Cerebellar cortex (tissue), 1 donor: ENCODE measurements at regions not wholly inside any gene's neighbourhood (a gene's known extent, or its start where the extent isn't known, plus 50 kb on each side); places are given as distances from the start of the nearest gene placed in this dataset.

ENCODE experiments used
- DNase-seq: peaks from one replicate; pipeline ENCODE4 v3.0.0-alpha.2; 2015; ENCODE audit warnings: low spot score

DNA sequence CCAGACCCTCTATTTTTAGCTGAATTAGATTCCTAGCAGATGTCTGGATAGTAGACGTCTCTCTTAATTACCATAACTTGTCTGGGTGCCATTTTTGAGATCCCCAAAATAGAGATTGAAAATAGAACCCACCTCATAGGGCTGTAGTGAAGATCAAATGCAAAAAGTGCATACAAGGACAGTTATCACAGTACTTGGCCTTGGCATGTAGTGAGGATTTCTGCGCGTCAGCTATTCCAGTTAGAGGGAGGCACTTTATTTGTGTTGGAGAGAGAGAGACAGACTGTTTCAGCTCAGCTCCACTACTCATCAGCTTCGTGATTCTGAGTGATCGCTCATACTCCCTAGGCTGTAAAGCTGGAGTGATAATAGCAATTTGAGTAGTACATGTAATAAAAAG is 59.6 kb upstream of the CDH13 start:
- DNase-seq: no peak

DNA sequence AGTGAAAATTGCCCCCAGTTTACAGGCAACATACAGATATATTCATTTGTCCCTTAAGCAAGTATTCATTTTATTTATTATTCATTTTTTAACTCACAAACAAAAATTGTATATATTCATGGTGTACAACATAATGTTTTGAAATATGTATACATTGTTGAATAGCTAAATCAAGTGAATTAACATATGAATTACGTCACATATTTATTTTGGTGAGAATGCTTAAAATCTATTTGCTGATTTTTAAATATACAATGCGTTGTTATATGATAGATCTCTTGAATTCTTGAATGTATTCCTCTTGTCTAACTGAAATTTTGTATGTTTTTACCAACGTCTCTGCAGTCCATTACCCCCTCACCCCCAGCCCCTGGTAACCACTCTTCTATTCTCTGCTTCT is 63.4 kb upstream of the CDH13 start:
- DNase-seq: no peak

DNA sequence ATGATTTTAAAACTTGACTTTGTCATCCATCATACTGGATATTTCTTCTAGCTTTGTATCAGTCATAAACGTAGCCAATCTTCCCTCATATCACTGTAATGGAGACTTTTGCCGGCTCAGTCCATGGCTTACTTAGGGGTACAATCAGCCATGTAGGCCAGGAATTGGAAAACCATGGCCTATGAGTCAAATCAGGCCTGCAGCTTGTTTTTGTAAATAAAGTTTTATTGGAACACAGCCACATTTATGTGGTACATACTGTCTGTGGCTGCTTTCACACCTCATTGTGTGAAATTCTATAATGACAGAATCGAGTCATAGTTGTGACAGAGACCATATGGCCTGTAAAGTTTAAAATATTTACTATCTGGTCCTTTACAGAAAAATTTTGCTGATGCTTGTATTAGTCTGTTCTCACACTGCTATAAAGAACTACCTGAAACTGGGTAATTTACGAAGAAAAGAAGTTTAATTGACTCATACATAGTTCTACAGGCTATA is 64.5 kb upstream of the CDH13 start:
- no peak for DNase-seq

GRCh38 chr16:82560805-82561325 is 65.9 kb upstream of the CDH13 start:
- no peak for DNase-seq

DNA sequence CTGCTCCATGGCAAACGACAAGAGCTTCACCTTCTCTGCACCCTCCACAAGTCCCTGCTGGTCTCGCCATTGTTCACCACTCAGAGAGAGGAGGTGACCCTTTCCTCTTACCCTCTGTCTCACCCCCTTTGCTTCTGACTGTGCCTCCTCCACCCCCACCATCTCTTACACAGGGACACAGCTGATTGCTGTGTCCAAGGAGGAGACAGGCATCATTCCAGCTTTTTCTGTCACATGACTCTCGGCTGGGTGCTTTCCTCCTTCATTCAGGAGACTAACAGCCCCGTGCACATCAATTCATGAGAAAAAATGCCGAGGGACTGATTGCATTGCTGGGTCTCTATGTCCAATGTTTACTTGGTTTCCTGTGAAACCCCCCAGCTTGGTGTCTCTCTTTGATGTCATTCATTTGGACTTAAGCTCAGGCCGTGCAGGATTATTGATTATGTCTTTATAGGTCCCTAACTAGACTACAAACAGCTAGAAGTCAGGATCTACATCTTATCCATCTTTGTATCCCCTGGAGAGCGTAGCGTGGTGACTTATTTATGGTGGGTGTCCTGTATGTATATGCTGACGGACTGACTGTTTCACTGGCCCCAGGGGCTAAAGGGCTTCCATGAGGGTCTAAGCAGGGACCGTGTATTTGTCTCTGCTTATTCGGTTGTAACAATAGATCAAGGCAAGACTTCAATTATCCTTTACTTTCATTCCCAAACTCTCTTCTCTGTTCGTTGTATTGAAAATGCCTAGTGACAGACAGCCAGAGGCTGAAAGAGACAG is 82.2 kb upstream of the CDH13 start:
- DNase-seq: no peak

DNA sequence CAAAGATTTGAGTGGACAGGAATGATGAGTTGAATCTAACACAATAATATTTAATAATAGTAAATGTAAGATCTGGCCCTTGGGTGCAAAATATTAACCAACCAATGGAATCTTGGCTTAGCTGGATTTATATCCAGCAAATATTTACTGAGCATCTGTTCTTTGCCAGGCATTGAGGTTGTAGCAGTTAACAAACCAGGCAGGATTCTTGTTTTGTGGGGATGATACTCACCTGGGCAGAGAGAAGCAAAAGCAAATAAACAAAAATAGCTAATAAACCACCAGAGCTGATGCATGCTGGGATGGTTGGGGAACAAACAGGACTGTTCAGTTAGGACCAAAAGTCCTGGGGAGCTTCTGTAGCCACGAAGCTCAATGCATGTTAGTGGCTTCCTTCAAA is 84.1 kb upstream of the CDH13 start:
- no peak for DNase-seq

DNA sequence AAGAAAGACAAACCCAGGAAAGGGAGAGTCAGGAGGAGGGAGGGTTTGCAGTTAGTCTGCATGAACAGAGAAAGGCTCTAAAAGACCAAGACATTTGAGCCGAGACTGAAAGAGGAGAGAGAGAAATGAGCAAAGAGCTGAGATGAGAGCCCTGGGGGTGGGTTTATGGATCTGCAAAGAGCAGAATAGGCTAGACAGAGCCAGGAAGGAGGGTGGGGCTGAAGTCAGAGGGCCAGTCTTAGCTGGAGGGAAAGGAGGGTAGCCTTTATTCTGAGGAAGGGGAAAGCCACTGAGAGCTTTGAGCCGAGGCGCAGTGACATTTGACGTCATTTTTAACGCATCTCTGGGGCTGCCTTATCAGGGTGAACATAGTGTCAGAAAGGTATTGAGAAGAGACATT is 85.7 kb upstream of the CDH13 start:
- no peak for DNase-seq

DNA sequence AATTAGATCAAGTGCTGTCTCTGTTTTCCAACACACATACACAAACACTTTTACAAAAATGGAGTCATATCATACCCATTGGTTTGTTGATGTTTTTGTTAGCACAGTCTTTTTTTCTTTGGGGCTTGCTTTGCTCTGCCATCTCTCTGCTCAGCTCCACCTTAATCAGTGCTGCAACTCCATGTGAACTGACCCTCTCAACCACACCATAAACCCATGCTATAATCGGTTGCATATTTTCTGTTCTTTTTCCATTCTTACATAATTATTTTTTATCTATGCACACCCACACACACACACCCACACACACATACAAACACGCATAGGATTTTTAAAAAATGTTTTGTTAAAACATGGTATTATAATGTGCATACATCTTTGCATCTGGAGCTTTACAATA is 91.0 kb upstream of the CDH13 start:
- no peak for DNase-seq

GRCh38 chr16:82535262-82535661 is 91.5 kb upstream of the CDH13 start:
- DNase-seq: no peak

GRCh38 chr16:82533189-82533588 is 93.6 kb upstream of the CDH13 start:
- no peak for DNase-seq

DNA sequence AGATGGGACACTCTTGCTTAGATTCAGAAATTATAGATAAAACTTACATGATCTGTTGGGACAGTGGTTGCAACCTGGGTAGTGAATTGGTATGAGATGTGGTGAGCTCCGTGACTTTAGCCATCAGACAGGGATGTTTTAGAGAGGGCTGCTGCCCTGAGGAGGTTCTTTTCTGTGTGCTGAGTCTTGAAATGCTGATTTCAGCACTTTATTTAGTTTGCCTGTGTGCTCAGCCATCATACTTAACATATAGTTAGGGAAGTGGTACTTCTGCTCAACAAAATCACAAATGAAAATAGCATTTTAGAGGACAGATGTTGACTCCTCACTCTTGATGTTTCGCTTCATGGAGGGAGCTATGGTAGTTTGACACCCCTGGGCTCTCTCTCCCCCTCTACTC is 95.9 kb upstream of the CDH13 start:
- no peak for DNase-seq

GRCh38 chr16:82527101-82527500 is 99.7 kb upstream of the CDH13 start:
- no peak for DNase-seq

GRCh38 chr16:82524976-82525375 is 101.8 kb upstream of the CDH13 start:
- no peak for DNase-seq

DNA sequence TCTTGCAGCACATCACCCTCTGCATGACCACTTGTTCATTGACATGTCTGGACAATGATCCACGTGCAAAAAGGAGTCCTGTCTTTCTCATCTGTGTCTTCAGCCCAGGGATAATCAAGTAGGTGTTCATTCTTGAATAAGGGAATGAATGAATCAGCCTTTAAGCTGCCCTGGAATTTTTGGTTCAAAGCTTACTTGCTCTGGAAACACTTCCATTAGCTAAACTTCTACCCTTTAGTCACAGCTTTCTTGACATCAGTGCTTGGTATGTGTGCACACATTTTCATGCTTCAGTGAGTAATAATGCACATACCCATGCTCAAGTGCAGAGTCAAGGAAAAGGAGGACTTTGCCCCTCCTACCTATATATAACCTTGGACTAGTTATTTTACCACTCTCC is 103.0 kb upstream of the CDH13 start:
- DNase-seq: no peak

DNA sequence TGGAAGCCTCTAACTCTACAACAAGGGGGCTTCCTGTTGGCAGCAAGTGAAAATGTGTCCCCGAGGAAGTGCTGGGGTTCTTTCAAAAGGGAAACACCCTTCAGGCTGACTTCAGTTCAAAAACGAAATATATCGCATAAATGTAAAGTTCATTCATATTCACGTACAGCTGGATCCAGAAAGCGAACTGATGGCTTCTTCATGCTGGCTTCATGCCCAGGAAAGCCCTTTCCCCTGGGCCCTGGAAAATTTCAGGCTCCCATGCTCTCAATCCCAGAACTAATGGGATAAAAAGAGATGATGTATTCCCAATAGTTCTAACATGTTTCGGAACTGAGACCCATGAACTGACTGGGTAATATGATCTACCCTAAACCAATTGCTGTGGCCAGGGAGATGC is 104.7 kb upstream of the CDH13 start:
- no peak for DNase-seq

GRCh38 chr16:82518811-82519210 is 108.0 kb upstream of the CDH13 start:
- no peak for DNase-seq

DNA sequence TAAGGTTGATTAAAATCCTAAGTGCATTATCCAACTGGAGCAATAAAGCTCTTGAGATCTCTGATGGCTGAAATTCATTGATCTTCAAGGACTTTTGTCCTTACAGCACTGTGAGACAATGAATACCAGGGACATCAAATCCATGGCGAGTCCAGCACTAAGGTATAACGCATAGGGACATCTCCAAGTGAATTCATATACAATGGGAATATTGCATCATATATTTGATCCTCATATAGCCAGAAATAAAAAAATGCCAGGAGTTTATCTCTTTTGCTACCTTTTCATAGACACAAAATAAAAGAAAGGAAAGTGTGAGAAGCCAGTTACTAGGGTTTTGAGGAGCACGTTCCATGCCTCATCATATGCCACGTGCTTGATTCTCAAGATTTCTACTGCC is 112.5 kb upstream of the CDH13 start:
- no peak for DNase-seq

DNA sequence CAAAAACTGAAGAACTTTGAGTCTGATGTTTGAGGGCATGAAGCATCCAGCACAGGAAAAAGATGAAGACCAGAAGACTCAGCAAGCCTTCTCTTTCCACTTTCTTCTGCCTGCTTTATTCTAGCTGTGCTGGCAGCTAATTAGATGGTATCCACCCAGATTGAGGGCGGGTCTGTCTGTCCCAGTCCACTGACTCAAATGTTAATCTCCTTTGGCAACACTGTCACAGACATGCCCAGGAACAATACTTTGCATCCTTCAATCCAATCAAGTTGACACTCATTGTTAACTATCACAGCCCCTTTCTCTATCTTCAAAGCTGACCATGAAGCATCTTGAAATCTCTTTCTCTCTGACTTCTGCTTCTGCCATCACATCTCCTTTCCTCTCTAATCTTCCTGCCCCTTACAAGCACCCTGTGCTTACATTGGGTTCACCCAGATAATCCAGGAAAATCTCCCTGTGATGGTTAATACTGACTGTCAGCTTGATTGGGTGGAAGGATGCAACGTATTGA is 115.9 kb upstream of the CDH13 start:
- no peak for DNase-seq

GRCh38 chr16:82509691-82510430 is 116.9 kb upstream of the CDH13 start:
- DNase-seq: no peak

- no peak for DNase-seq
These were observed 119.8 kb upstream of the CDH13 start for GRCh38 chr16:82506692-82507670.

DNA sequence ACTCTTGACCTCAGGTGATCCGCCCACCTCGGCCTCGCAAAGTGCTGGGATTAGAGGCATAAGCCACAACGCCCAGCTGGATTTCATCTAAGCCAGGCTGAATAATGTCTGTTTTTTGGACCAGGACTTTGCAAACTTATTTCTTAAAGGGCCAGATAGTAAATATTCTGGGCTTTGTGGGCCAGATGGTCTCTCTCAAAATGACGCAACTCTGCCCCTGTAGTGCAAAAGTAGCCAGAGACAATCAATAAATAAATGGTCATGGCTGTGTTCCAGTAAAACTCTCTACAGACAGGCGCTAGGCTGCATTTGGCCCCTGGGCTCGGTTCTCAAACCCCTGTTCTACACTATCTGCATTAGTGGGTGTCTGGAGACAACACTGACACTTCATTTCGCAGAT is 121.9 kb upstream of the CDH13 start:
- DNase-seq: no peak

GRCh38 chr16:82499302-82499701 is 127.5 kb upstream of the CDH13 start:
- no peak for DNase-seq
